ENCODE measurements at regions not wholly inside any gene's neighbourhood (a gene's known extent, or its start where the extent isn't known, plus 50 kb on each side); places are given as distances from the start of the nearest gene placed in this dataset.
"Not testable (repeated sequence)": the region's sequence is repeated elsewhere in the genome, so short reads cannot be mapped to it uniquely, and the experiment has no call there.

DNA sequence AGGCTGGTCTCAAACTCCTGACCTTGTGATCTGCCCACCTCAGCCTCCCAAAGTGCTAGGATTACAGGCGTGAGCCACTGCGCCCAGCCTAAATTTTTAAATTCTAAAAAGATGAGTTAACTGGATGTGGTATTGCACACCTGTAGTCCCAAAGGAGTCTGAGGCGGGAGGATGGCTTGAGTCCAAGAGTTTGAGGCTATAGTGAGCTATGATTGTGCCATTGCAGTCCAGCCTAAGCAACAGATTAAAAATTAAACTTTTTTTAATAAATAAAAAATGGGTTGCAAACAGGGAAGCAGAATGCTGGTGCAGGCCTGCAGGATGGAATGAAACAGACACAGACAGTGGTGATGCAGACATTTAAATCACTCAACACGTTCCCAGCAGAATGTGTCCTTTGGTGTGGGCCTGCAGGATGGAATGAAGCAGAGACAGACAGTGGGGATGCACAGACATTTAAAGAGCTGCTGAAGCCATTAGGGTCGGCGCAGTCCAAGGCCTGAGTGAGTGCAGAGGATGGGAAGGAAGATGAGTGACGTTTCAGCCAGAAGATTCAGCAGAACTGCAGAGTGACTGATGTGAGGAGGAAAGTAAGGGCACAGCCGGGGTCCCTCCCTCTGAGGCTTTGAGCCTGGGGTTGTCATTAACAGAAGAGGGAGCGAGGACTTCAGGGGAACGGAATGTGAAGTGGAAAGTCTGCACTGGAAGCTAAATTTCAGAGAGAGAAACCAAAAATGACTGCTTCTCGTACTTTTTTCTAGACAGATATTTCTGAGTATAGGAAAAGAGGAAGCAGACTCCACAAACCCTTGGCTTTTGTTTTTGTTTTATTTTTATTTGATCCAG, 117.5 kb downstream of the RIN2 start:
- peak; percentile 58 for DNase-seq

DNA sequence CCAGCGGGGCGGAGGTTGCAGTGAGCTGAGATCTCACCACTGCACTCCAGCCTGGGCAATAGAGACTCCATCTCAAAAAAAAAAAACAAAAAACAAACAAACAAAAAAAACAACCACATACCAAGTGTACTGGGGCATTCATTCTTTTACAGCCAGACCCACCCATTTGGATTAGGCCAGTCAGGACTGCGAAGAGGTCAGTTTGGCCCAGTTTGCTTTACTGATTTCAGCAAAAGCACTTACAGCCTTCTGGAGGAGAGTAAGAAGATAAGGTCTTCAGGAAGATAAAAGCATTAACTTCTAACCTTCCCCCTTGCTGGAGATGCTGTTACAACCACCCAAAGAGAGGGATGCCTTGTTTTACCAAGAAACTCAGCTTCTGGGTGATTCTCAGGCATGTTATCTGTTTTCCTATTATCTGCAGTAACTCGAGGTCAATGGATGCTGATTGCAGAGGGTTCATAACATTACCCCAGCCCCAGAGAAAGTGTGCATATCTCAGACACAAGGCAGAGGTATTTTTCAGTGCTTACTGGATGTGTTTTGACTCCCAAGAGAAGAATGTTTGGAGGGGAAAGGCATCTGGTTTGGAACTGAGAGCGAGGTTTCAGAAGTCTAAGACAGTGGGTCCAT, 118.9 kb downstream of the RIN2 start:
- no peak for DNase-seq

DNA sequence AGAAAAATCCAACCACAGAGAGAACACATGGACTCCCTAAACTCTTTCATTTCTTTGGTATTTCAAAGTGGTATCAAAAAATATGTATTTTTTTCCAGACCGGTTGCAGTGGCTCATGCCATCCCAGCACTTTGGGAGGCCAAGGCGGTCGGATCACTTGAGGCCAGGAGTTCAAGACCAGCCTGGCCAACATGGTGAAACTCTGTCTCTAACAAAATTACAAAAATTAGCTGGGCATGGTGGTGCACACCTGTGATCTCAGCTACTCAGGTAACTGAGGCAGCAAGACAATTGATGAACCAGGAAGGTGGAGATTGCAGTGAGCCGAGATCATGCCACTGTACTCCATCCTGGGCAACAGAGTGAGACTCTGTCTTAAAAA, 121.8 kb downstream of the RIN2 start:
- DNase-seq = not testable (repeated sequence)

DNA sequence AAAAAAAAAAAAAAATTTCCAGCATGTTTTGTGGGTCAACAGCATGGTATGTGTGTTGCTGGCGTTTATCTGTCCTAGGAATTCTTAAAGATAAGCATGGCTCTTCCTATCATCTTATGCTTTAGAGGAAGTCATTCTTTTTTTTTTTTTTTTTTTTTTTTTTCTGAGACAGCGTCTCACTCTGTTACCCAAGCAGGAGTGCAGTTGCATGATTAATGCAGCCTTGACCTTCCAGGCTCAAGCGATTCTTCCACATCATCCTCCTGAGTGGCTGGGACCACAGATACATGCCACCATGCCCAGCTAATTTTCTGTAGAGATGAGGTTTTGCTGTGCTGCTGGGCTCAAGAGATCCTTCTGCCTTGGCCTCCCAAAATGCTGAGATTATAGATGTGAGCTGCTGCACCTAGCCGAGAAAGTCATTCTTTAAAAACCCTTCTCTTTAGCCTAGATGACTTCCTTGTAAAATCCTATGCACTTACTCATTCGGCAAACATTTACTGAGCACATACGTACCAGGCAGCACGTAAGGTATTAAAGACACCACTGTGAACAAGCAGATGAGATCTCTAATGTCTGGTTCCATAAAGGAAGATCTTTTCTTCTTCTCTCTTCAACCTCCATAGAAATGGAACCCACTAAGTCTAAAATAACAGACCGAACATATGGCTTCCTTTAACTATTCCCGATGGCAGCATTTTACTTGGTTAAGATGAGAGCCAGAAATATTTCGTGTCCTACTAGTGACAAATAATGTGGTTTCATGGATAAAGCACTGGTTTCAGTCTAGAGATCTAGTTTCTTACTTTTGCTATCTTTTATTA, 122.4 kb downstream of the RIN2 start:
- DNase-seq = peak; percentile 30

DNA sequence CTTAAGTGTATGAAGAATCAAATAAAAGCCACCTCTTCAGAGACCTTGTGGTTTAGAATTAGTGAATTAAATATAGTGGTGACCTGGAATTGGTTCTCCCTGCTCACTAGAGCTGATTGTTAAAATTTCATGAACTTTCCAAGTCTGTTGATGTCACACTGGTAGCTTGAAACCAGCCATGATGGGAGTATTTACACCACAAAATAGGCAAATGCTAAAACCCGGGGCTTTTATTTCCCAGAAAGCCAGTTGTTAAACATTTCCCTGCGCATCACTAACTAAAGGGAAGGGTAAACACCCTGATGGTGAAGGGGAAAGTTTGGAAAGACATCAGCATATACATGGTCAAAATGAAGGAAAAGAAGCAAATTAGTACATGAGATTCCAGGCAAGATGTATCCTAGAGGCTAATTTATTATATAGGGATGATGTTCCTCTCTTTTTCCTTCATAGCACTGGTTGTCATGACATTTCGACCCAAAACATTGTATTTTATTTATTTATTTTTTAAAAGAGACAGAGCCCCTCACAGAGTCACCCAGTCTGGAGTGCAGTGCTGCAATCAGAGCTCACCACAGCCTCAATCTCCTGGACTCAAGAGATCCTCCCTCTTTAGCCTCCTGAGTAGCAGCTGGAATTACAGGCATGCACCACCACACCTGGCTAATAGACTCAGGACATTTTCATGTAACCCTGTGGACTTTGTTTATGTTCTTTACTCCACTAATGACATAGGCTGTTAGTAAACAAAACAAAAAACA, 123.2 kb downstream of the RIN2 start:
- DNase-seq = no peak

DNA sequence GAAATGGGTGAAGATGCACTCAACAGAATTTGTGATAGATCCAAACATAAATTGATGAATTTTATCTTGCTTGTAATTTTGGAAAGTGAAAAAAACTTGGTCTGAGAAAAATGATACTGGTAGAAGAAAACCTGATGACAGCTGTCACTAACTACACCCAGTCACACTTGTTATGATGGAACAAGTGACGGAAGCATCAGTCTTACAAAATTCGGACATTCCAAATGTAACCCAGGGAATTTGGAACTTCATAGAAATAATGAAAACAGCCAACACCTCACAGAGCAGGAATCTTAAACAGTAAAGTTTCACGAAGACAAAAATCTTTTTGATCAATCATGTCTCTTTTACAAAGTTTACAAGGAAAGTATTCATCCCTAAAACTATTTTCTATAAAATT, 123.9 kb downstream of the RIN2 start:
- no peak for DNase-seq

DNA sequence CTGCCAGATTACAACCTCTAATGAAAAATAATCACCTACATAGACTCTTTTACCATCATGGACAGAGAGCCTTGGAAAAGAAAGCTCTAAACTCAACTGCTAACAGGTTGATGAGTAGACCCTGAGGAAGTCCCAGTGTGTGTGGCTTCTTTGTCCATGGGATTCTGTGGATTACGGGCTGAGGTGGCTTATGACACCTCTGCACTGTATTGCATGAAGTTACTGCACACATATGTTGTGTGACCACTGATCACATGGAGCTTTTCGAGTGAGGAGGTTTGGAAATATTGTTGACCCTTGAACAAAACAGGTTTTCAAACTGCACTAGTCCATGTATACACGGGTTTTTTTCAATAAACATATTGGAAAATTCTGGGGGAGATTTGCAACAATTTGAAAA, 124.4 kb downstream of the RIN2 start:
- no peak for DNase-seq

DNA sequence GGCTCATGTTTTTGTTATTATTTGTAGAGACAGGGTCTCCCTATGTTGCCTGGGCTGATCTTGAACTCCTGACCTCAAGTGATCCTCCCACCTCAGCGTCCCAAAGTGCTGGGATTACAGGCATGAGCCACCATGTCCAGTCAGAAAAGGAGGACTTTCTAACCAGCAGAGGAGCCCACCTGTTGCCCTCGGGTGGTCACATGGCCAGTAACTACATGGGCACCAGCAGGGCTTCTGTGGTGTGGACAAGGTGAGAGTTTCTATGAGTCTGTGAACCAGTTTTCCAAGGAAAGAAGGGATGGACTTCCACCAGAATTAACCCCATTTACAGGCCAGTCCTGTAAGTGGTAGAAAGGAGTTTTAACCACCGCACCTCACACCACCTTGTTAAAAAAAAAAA, 125.4 kb downstream of the RIN2 start:
- DNase-seq = no peak

DNA sequence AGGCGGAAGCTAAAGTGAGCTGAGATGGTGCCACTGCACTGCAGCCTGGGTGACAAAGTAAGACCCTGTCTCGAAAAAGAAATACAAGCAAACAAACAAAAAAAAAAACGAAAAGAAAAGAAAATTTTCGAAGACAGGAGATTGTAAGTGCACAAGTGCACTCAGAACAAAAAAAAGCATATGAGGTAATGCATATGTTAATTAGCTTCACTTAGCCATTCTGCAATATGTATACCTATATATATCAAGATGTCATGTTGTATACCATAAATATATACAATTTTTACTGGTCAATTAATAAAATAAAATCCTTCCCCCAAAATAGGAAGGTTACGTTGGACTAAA, 127.5 kb downstream of the RIN2 start:
- DNase-seq = no peak

DNA sequence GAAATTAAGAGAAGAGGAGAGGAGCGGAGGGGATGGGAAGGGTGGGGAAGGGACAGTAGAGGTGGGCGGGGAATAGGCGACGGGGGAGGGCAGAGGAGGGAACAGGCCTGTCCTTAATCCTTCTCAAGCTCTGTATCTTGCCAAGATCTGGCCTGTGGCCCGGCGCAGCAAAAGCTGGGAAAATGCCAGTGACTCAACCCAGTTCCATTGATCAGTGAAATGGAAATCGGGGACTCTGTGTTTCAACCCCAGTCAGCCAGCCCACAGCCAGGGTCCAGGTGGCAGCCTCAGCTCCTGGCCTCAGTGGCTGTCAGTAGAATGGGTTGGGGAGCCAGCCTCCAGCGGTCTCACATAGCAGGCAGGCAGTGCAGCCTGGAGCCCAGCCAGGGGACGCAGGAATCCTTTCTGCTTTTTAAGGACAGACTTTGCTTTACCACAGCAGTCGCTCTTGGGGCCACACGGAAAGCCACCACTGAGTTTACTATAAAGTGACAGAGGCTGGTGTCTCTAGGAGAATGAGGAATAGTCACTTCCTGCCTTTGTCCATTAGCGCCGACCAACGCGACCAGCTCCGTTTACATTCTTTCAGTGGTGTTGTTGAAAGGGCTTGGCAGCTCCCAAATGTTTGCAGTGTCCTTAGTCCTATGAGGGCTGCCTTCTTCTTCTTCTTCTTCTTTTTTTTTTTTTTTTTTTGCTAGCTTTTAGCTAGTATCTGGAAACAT, 128.0 kb downstream of the RIN2 start:
- no peak for DNase-seq

DNA sequence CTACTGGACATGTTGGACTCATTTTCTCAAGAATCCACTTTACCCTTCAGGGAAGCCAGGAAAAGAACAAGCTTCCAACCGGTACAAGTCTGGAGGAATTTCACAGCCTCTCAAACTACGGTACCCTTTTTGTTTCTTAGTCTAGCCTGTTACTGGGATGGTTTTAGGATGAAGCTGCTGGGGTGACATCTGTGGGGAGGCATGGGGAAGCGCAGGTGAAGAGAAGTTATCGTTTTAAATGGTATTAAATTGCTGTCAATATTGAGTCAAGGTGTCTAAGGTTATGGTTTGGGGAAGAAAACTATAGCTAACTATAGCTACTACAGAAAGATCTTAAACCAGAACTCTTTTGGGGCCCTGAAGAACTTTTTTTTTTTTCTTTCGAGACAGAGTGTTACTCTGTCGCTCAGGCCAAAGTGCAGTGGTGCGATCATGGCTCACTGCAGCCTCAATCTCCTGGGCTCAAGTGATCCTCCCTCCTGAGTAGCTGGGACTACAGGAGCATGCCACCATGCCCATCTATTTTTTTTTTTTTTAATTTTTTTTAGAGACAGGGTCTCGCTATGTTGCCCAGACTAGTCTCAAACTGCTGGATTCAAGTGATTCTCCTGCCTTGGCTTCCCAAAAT, 128.7 kb downstream of the RIN2 start:
- no peak for DNase-seq

DNA sequence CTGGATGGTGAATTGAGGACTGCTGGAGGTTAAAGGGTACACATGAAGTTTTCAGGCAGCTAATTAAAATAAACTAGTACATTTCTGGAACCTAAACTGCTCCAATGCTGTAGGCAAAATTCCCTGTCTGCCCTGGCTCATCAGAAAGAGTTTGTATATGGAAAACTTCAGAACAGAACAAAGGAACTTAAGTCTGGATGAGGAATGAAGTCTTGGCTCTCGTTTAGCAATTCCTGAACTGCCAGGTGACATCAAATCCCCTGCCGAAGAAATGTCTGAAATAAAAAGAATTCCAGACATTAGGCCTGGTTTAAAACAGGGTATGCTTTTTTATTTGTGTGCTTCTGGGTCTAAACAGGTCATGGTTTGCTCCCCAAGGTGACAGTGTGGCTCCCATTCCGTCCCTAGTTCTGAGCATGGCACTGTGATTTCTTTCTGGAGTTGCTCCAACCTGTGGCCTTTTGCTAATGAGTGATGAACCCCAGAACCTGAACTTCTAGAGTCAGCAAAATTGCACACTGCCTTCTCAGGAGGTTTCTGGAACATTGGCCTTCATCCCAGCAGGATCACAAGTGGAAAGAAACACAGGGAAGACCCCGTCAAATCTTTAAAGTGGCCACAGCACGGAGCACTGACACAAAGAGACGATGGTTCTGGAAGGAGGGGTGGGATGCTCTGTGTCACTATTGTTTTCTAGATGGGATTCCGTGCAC, 129.4 kb upstream of the NAA20 start:
- DNase-seq = no peak

DNA sequence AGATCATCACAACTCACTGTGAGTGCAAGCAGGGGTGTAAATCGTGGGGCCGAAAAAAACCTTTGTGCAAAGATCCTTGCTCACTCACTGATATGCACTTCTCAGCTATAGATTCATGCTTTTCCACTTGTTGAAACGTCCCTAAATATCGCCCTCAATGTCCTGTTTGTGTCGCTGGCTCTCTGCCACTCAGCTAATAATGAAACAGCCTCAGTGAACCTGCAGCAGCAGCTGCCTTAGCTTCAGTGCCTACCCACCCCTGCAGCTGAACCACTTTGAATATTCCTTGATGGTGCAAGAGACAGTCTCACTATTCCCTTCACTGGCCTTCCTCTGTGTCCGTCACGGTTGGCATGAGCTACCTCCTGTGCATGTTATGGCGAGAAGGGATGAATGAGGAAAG, 128.9 kb upstream of the NAA20 start:
- DNase-seq = no peak

DNA sequence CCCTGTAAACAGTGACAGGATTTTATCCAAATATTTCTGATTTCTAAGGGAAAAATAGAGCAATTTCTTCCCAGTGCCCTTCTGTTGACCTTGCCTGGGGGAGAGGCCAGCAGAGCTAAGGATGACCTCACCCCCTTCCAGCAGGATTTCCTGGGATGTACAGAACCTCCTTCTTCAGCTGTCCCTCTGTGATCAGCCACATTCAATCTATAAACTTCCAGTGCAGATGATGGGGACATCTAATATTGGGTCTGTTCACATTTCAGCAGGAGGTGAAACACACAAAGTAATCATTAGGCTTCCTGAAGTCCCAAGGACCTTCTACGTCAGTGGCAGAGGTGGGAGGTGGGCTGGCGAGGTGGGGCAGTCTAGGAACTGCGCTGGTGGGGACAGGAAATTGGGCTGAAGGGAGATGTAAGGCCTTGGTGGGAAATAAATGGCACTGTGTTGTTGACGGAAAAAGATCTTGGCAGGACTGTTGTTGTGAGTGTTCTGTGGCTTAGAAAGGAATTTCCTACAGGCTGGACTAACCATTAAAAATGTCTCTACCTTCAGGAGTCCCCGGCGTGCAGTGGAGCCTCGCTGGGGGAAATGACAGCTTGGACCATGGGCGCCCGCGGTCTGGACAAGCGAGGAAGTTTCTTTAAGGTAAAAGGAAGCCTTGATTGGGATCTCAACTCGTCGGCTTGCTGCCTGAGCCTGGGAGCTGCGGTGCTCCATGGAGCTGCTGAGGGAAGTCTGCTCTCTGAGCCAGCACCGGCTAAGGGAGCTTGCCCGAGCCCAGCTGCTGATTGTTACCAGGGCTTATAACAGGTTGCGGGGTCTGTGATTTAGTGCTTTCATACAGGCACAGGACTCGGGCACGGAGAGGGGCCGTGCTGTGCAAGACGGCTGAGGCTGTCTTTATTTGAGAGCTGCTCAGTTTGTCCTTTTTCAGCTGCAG, 127.9 kb upstream of the NAA20 start:
- no peak for DNase-seq

DNA sequence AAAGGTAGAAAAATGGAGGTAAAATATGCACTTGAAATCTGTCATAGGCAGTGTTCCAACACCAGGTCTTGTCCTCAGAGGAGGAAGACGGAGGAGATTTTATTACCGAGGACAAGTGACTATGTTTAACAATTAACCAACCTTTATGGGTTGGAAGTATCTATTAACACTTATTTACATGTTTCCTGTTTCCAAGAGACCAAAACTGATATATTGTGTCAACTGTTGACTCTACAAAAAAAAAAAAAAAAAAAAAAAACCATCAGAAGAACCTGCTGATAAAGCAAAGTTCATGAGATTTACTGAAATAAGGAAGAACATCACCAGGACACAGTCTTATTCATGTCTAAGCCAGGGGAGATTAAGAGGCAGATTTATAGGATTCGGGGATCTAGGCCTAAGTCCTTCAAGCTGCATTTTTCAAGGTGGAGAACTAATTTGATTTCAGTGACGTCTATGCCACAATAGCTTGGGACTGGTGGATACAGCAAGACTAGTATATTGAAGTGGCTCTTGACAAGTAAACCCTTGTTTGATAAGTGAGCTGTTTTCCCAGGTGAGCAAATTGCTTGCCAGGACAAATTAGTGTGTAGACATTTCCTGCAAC, 126.6 kb upstream of the NAA20 start:
- no peak for DNase-seq

DNA sequence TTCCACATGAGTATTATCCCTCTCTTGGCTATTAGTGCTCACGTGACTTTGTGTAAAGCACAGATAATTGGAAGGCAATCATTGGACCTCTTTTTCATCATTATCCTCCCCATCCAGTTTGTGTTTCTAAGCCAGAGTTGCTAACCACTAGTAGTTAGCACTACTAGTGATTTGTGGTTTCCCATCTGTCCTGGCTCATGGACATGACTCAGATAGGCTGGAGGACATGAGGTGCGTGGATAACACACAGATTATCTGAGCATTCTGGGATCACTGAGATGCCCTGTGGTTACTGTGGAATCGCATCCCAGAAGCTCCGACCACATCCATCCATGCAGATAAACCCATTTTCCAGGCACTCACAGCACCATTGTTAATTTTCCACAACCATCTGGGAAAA, 123.8 kb upstream of the NAA20 start:
- DNase-seq = no peak

DNA sequence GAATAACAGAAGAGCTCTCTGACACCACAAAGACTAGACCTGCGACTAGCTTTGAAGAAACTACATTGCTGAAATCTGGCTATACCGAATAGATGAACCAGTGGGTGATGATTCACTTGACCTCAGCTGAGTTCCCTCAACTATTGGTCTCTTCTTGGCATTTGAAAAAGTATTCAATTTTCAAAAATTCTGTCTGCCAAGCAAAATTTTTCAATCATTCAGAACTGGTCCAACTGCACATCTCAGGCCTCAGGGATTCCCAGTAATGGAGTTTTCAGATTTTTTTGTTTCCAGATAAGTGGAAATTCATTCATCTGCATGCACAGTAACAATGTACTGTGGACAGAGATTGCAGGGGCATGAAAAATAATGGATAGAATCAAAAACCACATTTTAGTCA, 121.4 kb upstream of the NAA20 start:
- no peak for DNase-seq

DNA sequence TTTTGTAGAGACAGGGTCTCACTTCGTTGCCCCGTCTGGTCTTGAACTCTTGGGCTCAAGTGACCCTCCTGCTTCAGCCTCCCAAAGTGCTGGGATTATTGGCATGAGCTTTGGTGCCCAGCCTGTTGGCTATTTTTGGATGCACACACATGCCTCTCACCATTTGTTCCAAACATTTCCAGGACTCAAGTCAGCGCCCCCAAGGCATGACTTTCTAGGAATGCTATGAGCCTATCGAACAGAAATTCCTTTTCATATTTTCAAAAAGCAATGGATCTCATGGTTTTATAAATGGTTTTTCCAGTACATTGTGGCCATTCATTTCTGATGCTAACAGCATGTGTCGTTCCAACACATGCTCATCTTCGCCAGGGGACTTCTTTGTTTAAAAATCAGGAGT, 119.3 kb upstream of the NAA20 start:
- no peak for DNase-seq

DNA sequence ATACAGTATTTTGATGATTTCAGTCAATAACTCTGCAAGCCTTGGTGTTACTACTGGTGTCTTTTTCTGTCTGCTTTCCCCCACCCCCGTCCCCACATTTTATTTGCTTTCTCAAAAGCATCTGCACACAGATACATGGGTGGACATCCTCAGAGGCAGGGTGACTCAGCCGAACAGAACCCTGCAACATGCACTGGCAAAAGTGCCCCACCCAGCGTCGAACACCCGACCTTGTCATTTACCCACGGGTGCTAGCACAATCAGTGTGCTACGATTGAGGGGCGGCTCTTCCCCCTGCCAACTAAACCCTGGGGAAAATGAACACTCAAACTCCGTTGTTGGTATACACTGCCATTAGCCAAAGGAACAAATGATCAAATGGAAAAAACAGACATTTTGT, 115.9 kb upstream of the NAA20 start:
- peak; percentile 71 for DNase-seq
